ENCODE measurements at regions not wholly inside any gene's neighbourhood (a gene's known extent, or its start where the extent isn't known, plus 50 kb on each side); places are given as distances from the start of the nearest gene placed in this dataset.

GRCh38 chr22:47299863-47300697 lies 537.6 kb downstream of the TBC1D22A start:
- H3K27me3 Mint-ChIP-seq (ENCODE audit: low read depth), result no peaks in the 10 kb centered on the region
- H3K9me3 Mint-ChIP-seq, result no peaks in the 10 kb centered on the region
- no peaks in the 10 kb centered on the region for H3K4me1 Mint-ChIP-seq
- no peak overlapping the region for H3K4me3 Mint-ChIP-seq
- DNase-seq (ENCODE audit: low read depth, low spot score), result no peak
- H3K27ac Mint-ChIP-seq (ENCODE audit: unreplicated experiment), result no peak overlapping the region
- peaks cover 4% of the 10 kb centered on the region for H3K36me3 Mint-ChIP-seq (ENCODE audit: low read depth)
- no peak for TF ChIP-seq CTCF (conservative IDR thresholded peaks at IDR 0.05)

GRCh38 chr22:47299211-47299862 lies 536.9 kb downstream of the TBC1D22A start:
- H3K4me1 Mint-ChIP-seq, result no peaks in the 10 kb centered on the region
- no peak overlapping the region for H3K27ac Mint-ChIP-seq (ENCODE audit: unreplicated experiment)
- no peak for DNase-seq (ENCODE audit: low read depth, low spot score)
- TF ChIP-seq CTCF (conservative IDR thresholded peaks at IDR 0.05), result no peak
- H3K27me3 Mint-ChIP-seq (ENCODE audit: low read depth), result no peaks in the 10 kb centered on the region
- H3K36me3 Mint-ChIP-seq (ENCODE audit: low read depth), result peaks cover 4% of the 10 kb centered on the region
- H3K4me3 Mint-ChIP-seq, result no peak overlapping the region
- no peaks in the 10 kb centered on the region for H3K9me3 Mint-ChIP-seq

GRCh38 chr22:47298017-47298785 lies 535.8 kb downstream of the TBC1D22A start:
- Mint-ChIP-seq H3K9me3 (no peaks in the 10 kb centered on the region), H3K27me3 (ENCODE audit: low read depth) (no peaks in the 10 kb centered on the region), H3K36me3 (ENCODE audit: low read depth) (peaks cover 4% of the 10 kb centered on the region), H3K4me1 (no peaks in the 10 kb centered on the region), H3K4me3 (no peak overlapping the region), H3K27ac (ENCODE audit: unreplicated experiment) (no peak overlapping the region)
- TF ChIP-seq CTCF (conservative IDR thresholded peaks at IDR 0.05), result no peak
- no peak for DNase-seq (ENCODE audit: low read depth, low spot score)

- peaks cover 4% of the 10 kb centered on the region for H3K36me3 Mint-ChIP-seq (ENCODE audit: low read depth)
- no peaks in the 10 kb centered on the region for H3K4me1 Mint-ChIP-seq
- no peak overlapping the region for H3K27ac Mint-ChIP-seq (ENCODE audit: unreplicated experiment)
- no peaks in the 10 kb centered on the region for H3K9me3 Mint-ChIP-seq
- TF ChIP-seq CTCF (conservative IDR thresholded peaks at IDR 0.05), result no peak
- H3K27me3 Mint-ChIP-seq (ENCODE audit: low read depth), result no peaks in the 10 kb centered on the region
- H3K4me3 Mint-ChIP-seq, result no peak overlapping the region
- DNase-seq (ENCODE audit: low read depth, low spot score), result no peak
Observed at GRCh38 chr22:47297261-47298016, 535.0 kb downstream of the TBC1D22A start.

Data from neural crest cell (in vitro differentiated cells).